ENCODE measurements at regions not wholly inside any gene's neighbourhood (a gene's known extent, or its start where the extent isn't known, plus 50 kb on each side); places are given as distances from the start of the nearest gene placed in this dataset.

DNA sequence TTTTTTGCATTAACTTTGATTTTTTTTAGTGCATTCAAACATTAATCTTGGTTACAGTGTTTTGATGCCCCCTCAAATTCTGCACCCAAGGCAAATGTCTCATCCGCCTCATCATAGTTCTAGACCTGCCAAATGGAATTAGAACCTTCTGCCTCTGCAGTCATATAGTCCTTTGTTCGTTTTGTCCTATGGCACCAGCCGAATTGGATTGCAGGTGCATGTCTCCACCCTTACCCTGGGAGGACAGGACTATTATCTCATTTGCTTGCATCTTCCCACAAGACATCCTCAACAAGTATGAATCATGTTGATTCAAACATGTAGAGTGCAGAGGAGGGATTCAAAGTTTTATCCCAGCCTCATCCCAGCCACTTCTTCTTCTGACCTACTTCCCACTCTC, 579.1 kb downstream of the VRK1 start:
- TF ChIP-seq, protein P1, sequence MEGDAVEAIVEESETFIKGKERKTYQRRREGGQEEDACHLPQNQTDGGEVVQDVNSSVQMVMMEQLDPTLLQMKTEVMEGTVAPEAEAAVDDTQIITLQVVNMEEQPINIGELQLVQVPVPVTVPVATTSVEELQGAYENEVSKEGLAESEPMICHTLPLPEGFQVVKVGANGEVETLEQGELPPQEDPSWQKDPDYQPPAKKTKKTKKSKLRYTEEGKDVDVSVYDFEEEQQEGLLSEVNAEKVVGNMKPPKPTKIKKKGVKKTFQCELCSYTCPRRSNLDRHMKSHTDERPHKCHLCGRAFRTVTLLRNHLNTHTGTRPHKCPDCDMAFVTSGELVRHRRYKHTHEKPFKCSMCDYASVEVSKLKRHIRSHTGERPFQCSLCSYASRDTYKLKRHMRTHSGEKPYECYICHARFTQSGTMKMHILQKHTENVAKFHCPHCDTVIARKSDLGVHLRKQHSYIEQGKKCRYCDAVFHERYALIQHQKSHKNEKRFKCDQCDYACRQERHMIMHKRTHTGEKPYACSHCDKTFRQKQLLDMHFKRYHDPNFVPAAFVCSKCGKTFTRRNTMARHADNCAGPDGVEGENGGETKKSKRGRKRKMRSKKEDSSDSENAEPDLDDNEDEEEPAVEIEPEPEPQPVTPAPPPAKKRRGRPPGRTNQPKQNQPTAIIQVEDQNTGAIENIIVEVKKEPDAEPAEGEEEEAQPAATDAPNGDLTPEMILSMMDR (IDR thresholded peaks at IDR 0.05; ENCODE audit: poor library complexity, severe bottlenecking) = no peak
- no peak for TF ChIP-seq MXI1 (conservative IDR thresholded peaks at IDR 0.05; ENCODE audit: poor library complexity, severe bottlenecking)
- no peak for TF ChIP-seq POLR2AphosphoS5 (IDR thresholded peaks at IDR 0.05)
- no peak for TF ChIP-seq SMC3 (conservative IDR thresholded peaks at IDR 0.05; ENCODE audit: poor library complexity)
- TF ChIP-seq EP300 (conservative IDR thresholded peaks at IDR 0.05; ENCODE audit: poor library complexity, severe bottlenecking) = no peak
- TF ChIP-seq TAF1 (IDR thresholded peaks at IDR 0.05; ENCODE audit: low read depth) = no peak

Measured in neural cell (in vitro differentiated cells).